ENCODE measurements at regions not wholly inside any gene's neighbourhood (a gene's known extent, or its start where the extent isn't known, plus 50 kb on each side); places are given as distances from the start of the nearest gene placed in this dataset.

- intact Hi-C loops (cut with micrococcal nuclease; ENCODE audit: unreplicated experiment) (no loop called here), in situ Hi-C loops (cut with HindIII; ENCODE audit: low pct_unique_long_range_greater_than_20kb, low sequenced_read_pairs) (no loop called here)
- H3K4me3 ChIP-seq (ENCODE audit: low read depth in 2 of 2, low read length in 2 of 2): no peak overlapping the region
- POLR2A ChIA-PET: no interaction called here
- no peaks in the 10 kb centered on the region for H3K36me3 ChIP-seq (ENCODE audit: control insufficient read depth, insufficient read depth, low read length)
- no peak overlapping the region for H3K27ac ChIP-seq (ENCODE audit: low read length)
- no peaks in the 10 kb centered on the region for H3K4me1 ChIP-seq (ENCODE audit: control insufficient read depth, insufficient read depth, low read length)
- no TSS peak for BruUV-seq (replicated peaks)
- TF ChIP-seq REST (IDR thresholded peaks at IDR 0.05; ENCODE audit: insufficient read depth in 1 of 2, low read depth in 2 of 2, low read length in 1 of 2) (no peak), CTCF (IDR thresholded peaks at IDR 0.05) (no peak), SIN3A (IDR thresholded peaks at IDR 0.05; ENCODE audit: borderline replicate concordance, insufficient read depth, low read depth, low read length) (no peak), POLR2AphosphoS5 (IDR thresholded peaks at IDR 0.05; ENCODE audit: low read depth, low read length) (no peak)
- H3K9me3 ChIP-seq (ENCODE audit: control insufficient read depth, insufficient read depth, low read depth, low read length): no peaks in the 10 kb centered on the region
- no peaks in the 10 kb centered on the region for H3K27me3 ChIP-seq (ENCODE audit: control insufficient read depth, insufficient read depth, low read length)
- DNase-seq (ENCODE audit: low read depth, low spot score) (no peak), ATAC-seq (no peak)
- CTCF ChIA-PET: no interaction called here
Measured at GRCh38 chr3:174425422-174425821, 433.7 kb upstream of the NAALADL2 start.

- no peaks in the 10 kb centered on the region for H3K27me3 ChIP-seq (ENCODE audit: control insufficient read depth, insufficient read depth, low read length)
- intact Hi-C loops (cut with micrococcal nuclease; ENCODE audit: unreplicated experiment) (no loop called here), in situ Hi-C loops (cut with HindIII; ENCODE audit: low pct_unique_long_range_greater_than_20kb, low sequenced_read_pairs) (no loop called here)
- ChIA-PET POLR2A (no interaction called here), CTCF (no interaction called here)
- no peaks in the 10 kb centered on the region for H3K36me3 ChIP-seq (ENCODE audit: control insufficient read depth, insufficient read depth, low read length)
- H3K27ac ChIP-seq (ENCODE audit: low read length): no peak overlapping the region
- ATAC-seq (no peak), DNase-seq (ENCODE audit: low read depth, low spot score) (no peak)
- no TSS peak for BruUV-seq (replicated peaks)
- no peaks in the 10 kb centered on the region for H3K4me1 ChIP-seq (ENCODE audit: control insufficient read depth, insufficient read depth, low read length)
- peaks cover 3% of the 10 kb centered on the region; the same call in 1 of the 2 replicates for H3K9me3 ChIP-seq (ENCODE audit: control insufficient read depth, insufficient read depth, low read depth, low read length)
- TF ChIP-seq REST (IDR thresholded peaks at IDR 0.05; ENCODE audit: insufficient read depth in 1 of 2, low read depth in 2 of 2, low read length in 1 of 2) (no peak), CTCF (IDR thresholded peaks at IDR 0.05) (no peak), TCF7L2 (IDR thresholded peaks at IDR 0.05; ENCODE audit: low read depth, low read length) (no peak), SIN3A (IDR thresholded peaks at IDR 0.05; ENCODE audit: borderline replicate concordance, insufficient read depth, low read depth, low read length) (no peak), POLR2AphosphoS5 (IDR thresholded peaks at IDR 0.05; ENCODE audit: low read depth, low read length) (no peak)
- no peak overlapping the region for H3K4me3 ChIP-seq (ENCODE audit: low read depth in 2 of 2, low read length in 2 of 2)
Measured at GRCh38 chr3:174430986-174431385, 428.1 kb upstream of the NAALADL2 start.
